ENCODE measurements at regions not wholly inside any gene's neighbourhood (a gene's known extent, or its start where the extent isn't known, plus 50 kb on each side); places are given as distances from the start of the nearest gene placed in this dataset.

DNA sequence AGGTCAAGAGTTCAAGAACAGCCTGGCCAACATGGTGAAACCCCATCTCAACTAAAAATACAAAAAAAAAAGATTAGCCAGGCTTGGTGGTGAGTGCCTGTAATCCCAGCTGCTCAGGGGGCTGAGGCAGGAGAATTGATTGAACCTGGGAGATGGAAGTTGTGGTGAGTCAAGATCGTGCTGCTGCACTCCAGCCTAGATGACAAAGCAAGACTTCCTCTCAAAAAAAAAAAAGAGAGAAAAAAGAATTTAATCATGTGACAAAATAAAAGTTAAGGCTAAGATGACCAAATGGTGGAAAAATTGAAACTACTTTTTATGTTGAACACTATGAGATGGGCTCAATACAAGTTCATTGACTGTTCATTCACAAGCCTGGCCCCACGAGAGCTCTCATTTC, 141.1 kb upstream of the WDR11 start:
- TF ChIP-seq, protein P1, sequence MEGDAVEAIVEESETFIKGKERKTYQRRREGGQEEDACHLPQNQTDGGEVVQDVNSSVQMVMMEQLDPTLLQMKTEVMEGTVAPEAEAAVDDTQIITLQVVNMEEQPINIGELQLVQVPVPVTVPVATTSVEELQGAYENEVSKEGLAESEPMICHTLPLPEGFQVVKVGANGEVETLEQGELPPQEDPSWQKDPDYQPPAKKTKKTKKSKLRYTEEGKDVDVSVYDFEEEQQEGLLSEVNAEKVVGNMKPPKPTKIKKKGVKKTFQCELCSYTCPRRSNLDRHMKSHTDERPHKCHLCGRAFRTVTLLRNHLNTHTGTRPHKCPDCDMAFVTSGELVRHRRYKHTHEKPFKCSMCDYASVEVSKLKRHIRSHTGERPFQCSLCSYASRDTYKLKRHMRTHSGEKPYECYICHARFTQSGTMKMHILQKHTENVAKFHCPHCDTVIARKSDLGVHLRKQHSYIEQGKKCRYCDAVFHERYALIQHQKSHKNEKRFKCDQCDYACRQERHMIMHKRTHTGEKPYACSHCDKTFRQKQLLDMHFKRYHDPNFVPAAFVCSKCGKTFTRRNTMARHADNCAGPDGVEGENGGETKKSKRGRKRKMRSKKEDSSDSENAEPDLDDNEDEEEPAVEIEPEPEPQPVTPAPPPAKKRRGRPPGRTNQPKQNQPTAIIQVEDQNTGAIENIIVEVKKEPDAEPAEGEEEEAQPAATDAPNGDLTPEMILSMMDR (IDR thresholded peaks at IDR 0.05), result no peak
- TF ChIP-seq POLR2A (IDR thresholded peaks at IDR 0.05), result no peak

Measured in right lobe of liver (tissue), 4 donors.